ENCODE measurements at regions not wholly inside any gene's neighbourhood (a gene's known extent, or its start where the extent isn't known, plus 50 kb on each side); places are given as distances from the start of the nearest gene placed in this dataset.

DNA sequence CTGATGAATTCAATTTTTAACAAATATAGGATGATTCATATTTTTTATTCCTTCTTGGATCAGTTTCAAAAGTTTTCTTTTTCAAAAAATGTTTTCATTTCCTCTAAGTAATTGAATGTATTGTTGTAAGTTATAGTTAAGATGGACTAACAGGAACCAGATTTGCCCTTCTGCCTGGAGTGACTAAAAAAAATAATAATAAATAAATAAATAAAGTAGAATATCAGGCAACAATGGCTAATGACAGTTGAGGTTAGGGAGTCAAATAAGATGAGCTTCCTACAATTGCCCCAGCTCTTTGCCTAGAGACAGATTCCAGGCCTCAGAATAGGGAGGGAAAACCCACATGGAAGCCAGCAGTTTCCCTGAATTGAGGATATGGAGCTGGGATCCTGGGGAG is 73.7 kb upstream of the MSI2 start:
- Histone ChIP-seq H3K79me2 (ENCODE audit: control insufficient read depth, insufficient read depth, low read length) (no peaks in the 10 kb centered on the region), H3K27me3 (ENCODE audit: control insufficient read depth in 2 of 2, insufficient read depth in 2 of 2, low read length in 2 of 2) (peaks cover 10 to 15% of the 10 kb centered on the region in 2 experiments; a peak in 2 of 5 replicates), H3K9me1 (ENCODE audit: control insufficient read depth, insufficient read depth, low read length) (no peaks in the 10 kb centered on the region), H2AFZ (ENCODE audit: low read depth, low read length) (no peak overlapping the region), H3K9ac (ENCODE audit: insufficient read depth in 1 of 2, low read depth in 2 of 2, low read length in 2 of 2) (no peak overlapping the region), H3K4me3 (no peak overlapping the region), H4K20me1 (replicated peaks; ENCODE audit: control insufficient read depth, insufficient read depth, low read length) (no peaks in the 10 kb centered on the region), H3K36me3 (ENCODE audit: control insufficient read depth, insufficient read depth, low read length) (no peaks in the 10 kb centered on the region), H3K27ac (ENCODE audit: extremely low read depth, low read depth, low read length) (no peak overlapping the region), H3K9me3 (replicated peaks; ENCODE audit: control insufficient read depth, insufficient read depth, low read depth, low read length) (no peaks in the 10 kb centered on the region), H3K4me1 (replicated peaks in 1 of 2; ENCODE audit: control insufficient read depth in 2 of 2, insufficient read depth in 2 of 2, low read length in 2 of 2) (no peaks in the 10 kb centered on the region), H3K4me2 (ENCODE audit: insufficient read depth, low read length) (no peak overlapping the region)
- intact Hi-C loops (cut with micrococcal nuclease) (no loop called here), in situ Hi-C loops (cut with MboI) (no loop called here)
- no TSS peak for BruUV-seq (replicated peaks)
- ATAC-seq (no peak), FAIRE-seq (no peak), DNase-seq (ENCODE audit: extremely low read depth in 1 of 4, low spot score in 3 of 4) (no peak)
- CTCF ChIA-PET (ENCODE audit: low intra/inter-chr PET ratio): no interaction called here
- POLR2A ChIA-PET: interaction anchor here (0.5 to 0.7 kb wide), 3 partner anchors 18 to 273 kb away, joined by 3 read pairs; no protein-coding TSS in a partner anchor
- no peak for TF ChIP-seq ZNF668 (CRISPR knock-in tag; IDR thresholded peaks at IDR 0.05)
- TF ChIP-seq, protein P1, sequence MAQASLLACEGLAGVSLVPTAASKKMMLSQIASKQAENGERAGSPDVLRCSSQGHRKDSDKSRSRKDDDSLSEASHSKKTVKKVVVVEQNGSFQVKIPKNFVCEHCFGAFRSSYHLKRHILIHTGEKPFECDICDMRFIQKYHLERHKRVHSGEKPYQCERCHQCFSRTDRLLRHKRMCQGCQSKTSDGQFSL (CRISPR knock-in tag; IDR thresholded peaks at IDR 0.05): no peak
- TF ChIP-seq, protein P1 (tag; IDR thresholded peaks at IDR 0.05): no peak
- TF ChIP-seq, protein P2, sequence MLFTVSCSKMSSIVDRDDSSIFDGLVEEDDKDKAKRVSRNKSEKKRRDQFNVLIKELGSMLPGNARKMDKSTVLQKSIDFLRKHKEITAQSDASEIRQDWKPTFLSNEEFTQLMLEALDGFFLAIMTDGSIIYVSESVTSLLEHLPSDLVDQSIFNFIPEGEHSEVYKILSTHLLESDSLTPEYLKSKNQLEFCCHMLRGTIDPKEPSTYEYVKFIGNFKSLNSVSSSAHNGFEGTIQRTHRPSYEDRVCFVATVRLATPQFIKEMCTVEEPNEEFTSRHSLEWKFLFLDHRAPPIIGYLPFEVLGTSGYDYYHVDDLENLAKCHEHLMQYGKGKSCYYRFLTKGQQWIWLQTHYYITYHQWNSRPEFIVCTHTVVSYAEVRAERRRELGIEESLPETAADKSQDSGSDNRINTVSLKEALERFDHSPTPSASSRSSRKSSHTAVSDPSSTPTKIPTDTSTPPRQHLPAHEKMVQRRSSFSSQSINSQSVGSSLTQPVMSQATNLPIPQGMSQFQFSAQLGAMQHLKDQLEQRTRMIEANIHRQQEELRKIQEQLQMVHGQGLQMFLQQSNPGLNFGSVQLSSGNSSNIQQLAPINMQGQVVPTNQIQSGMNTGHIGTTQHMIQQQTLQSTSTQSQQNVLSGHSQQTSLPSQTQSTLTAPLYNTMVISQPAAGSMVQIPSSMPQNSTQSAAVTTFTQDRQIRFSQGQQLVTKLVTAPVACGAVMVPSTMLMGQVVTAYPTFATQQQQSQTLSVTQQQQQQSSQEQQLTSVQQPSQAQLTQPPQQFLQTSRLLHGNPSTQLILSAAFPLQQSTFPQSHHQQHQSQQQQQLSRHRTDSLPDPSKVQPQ (CRISPR knock-in tag; IDR thresholded peaks at IDR 0.05; ENCODE audit: borderline replicate concordance): no peak
- no peak for TF ChIP-seq L3MBTL2 (IDR thresholded peaks at IDR 0.05)
- TF ChIP-seq, protein P3, sequence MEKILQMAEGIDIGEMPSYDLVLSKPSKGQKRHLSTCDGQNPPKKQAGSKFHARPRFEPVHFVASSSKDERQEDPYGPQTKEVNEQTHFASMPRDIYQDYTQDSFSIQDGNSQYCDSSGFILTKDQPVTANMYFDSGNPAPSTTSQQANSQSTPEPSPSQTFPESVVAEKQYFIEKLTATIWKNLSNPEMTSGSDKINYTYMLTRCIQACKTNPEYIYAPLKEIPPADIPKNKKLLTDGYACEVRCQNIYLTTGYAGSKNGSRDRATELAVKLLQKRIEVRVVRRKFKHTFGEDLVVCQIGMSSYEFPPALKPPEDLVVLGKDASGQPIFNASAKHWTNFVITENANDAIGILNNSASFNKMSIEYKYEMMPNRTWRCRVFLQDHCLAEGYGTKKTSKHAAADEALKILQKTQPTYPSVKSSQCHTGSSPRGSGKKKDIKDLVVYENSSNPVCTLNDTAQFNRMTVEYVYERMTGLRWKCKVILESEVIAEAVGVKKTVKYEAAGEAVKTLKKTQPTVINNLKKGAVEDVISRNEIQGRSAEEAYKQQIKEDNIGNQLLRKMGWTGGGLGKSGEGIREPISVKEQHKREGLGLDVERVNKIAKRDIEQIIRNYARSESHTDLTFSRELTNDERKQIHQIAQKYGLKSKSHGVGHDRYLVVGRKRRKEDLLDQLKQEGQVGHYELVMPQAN (IDR thresholded peaks at IDR 0.05; ENCODE audit: borderline replicate concordance): no peak
- no peak for TF ChIP-seq CBX5 (IDR thresholded peaks at IDR 0.05; ENCODE audit: borderline replicate concordance, low read depth)
- TF ChIP-seq SRSF3 (IDR thresholded peaks at IDR 0.05; ENCODE audit: insufficient read depth, low read length): no peak
- TF ChIP-seq NCOA4 (IDR thresholded peaks at IDR 0.05; ENCODE audit: partially characterized antibody): no peak
- TF ChIP-seq ZNF274 (IDR thresholded peaks at IDR 0.05; ENCODE audit: borderline replicate concordance, low read depth, low read length): no peak
- TF ChIP-seq NUFIP1 (IDR thresholded peaks at IDR 0.05; ENCODE audit: partially characterized antibody): no peak
- TF ChIP-seq SETDB1 (IDR thresholded peaks at IDR 0.05; ENCODE audit: low read length): no peak
- TF ChIP-seq ARID2 (IDR thresholded peaks at IDR 0.05): no peak

Measured in K562 (cell line).